Tibial nerve (tissue), 4 donors: ENCODE measurements at regions not wholly inside any gene's neighbourhood (a gene's known extent, or its start where the extent isn't known, plus 50 kb on each side); places are given as distances from the start of the nearest gene placed in this dataset.

ENCODE experiments used
- DNase-seq, 2 donors: peaks; one replicate each; pipeline ENCODE4 v3.0.0-alpha.2; 2019; ENCODE audit warnings: low spot score in 2 of 2
- H3K27ac ChIP-seq, 4 donors: fragments of 200-600 bp; sonication (generic) in 3 of 4; one replicate each; pipeline ENCODE4 v1.5.1; 2017 to 2019; ENCODE audit warnings: mild to moderate bottlenecking in 1 of 4
- H3K27me3 ChIP-seq, 2 donors: fragments of 200-600 bp; sonication (generic) in 1 of 2; one replicate each; pipeline versions ENCODE4 v1.5.1 to v1.6.0; 2017 to 2019
- H3K36me3 ChIP-seq, 3 donors: fragments of 200-600 bp; sonication (generic); one replicate each; pipeline ENCODE4 v1.5.1; 2018 to 2019
- H3K4me1 ChIP-seq, 4 donors: fragments of 200-600 bp; sonication (generic) in 3 of 4; one replicate each; pipeline ENCODE4 v1.5.1; 2017 to 2019
- H3K4me3 ChIP-seq, 4 donors: fragments of 200-600 bp; sonication (generic) in 3 of 4; one replicate each; pipeline ENCODE4 v1.5.1; 2017 to 2019; ENCODE audit warnings: mild to moderate bottlenecking in 1 of 4, moderate library complexity in 1 of 4
- H3K9me3 ChIP-seq, 4 donors: fragments of 200-600 bp; sonication (generic) in 3 of 4; one replicate each; pipeline ENCODE4 v1.5.1; 2017 to 2019
- EP300 ChIP-seq, 2 donors: sonication (generic); formaldehyde crosslinking; IDR thresholded peaks; one replicate each; pipeline ENCODE4 v1.6.1; 2017; ENCODE audit warnings: antibody characterized with exemption in 2 of 2, mild to moderate bottlenecking in 1 of 2
- POLR2A ChIP-seq, 2 donors: fragments of 450-650 bp; IDR thresholded peaks; one replicate each; pipeline ENCODE4 v1.6.1; 2017; ENCODE audit warnings: antibody characterized with exemption in 2 of 2, mild to moderate bottlenecking in 2 of 2, moderate library complexity in 2 of 2
- WGBS, 2 donors: methylation state at CpG; one replicate each; pipeline ENCODE4 v1.1.5; 2018; 5-methylcytosine and 5-hydroxymethylcytosine counted together
- TF ChIP-seq, protein P1 (sequence below), 5 experiments: fragments of 200-600 bp in 3 of 5; fragments of 450-650 bp in 2 of 5; sonication (generic) in 3 of 5; IDR thresholded peaks; one replicate each; pipeline ENCODE4 v1.5.1; 2016 to 2019; ENCODE audit warnings: antibody characterized with exemption in 5 of 5, mild to moderate bottlenecking in 3 of 5, moderate library complexity in 2 of 5

DNA sequence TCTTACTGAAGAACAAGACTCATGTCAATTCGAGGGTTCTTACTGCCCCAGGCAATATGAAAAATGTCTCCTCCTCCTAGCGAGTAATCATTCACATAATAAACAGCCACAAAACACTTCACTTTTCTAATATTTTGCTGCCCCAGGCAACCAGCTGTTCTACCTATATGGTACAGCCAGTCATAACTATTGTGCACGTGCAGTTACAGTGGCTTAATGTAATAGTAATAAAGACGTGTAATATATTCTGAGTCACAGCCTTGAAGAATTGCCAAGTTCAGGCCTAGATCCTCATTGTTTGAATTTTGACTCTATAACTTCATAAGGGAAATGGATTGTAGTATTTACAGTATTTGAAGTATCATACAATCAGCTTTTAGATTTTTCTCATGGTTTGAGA is 1250.0 kb upstream of the GBE1 start:
- H3K27ac ChIP-seq = no peak overlapping the region
- H3K9me3 ChIP-seq = no peaks in the 10 kb centered on the region
- no peaks in the 10 kb centered on the region for H3K27me3 ChIP-seq
- H3K4me3 ChIP-seq = no peak overlapping the region
- H3K4me1 ChIP-seq = no peaks in the 10 kb centered on the region
- no peaks in the 10 kb centered on the region for H3K36me3 ChIP-seq
- 40 to 45% methylated on average over 4 of the region's 4 CpGs for WGBS, 2 donors
- no peak for DNase-seq
- TF ChIP-seq EP300 (IDR thresholded peaks at IDR 0.05) = no peak
- no peak for TF ChIP-seq POLR2A (IDR thresholded peaks at IDR 0.05)
- TF ChIP-seq, protein P1, sequence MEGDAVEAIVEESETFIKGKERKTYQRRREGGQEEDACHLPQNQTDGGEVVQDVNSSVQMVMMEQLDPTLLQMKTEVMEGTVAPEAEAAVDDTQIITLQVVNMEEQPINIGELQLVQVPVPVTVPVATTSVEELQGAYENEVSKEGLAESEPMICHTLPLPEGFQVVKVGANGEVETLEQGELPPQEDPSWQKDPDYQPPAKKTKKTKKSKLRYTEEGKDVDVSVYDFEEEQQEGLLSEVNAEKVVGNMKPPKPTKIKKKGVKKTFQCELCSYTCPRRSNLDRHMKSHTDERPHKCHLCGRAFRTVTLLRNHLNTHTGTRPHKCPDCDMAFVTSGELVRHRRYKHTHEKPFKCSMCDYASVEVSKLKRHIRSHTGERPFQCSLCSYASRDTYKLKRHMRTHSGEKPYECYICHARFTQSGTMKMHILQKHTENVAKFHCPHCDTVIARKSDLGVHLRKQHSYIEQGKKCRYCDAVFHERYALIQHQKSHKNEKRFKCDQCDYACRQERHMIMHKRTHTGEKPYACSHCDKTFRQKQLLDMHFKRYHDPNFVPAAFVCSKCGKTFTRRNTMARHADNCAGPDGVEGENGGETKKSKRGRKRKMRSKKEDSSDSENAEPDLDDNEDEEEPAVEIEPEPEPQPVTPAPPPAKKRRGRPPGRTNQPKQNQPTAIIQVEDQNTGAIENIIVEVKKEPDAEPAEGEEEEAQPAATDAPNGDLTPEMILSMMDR (IDR thresholded peaks at IDR 0.05) = no peak

DNA sequence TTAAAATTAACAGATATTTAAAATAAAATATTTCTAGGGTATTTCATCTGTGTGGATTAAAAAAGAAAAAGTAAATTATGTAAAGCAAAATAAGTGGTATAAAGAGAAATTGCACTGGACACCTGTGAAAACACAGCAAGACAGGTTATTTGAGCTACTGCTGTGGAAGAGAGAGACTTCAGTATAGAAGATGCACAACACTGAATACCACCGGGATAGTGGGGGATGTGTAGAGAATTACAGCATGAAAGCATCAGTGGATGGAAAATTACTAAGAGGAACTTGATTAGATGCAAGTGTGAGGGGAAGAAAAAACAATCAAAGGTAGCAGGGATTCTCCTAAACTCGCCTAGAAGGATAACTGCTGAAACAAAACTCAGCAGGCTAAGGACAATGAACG is 1242.5 kb upstream of the GBE1 start:
- WGBS, 2 donors = 44 to 47% methylated on average over 3 of the region's 3 CpGs
- H3K27me3 ChIP-seq = no peaks in the 10 kb centered on the region
- TF ChIP-seq, protein P1 (IDR thresholded peaks at IDR 0.05) = no peak
- no peak for TF ChIP-seq POLR2A (IDR thresholded peaks at IDR 0.05)
- no peak for TF ChIP-seq EP300 (IDR thresholded peaks at IDR 0.05)

DNA sequence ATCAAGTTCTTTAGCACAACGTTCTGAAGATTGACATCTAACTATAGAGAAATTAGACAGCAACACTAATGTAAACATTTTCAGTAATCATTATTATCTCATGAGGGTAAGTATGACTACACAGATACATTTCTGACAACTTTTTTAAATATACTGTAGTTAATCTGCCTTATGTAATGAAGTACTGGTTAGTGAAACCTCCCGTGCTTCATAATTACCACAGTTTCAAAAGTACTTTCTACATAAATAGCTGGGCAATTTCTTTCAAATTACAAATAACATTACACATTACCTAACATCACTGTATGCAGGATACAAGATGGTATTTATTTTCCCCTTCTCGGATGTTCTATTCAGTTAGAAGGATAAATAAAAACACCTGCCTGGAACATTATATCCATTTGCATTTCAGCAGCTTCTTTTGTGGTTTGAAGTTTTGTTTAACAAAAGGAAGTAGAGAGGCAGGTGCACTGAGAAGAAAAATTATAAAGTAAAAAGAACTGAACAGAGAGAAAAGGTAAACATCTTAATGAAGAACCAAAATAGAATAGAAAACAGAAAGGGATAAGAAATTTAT is 1241.5 kb upstream of the GBE1 start:
- Histone ChIP-seq H3K27me3 (no peaks in the 10 kb centered on the region), H3K4me3 (no peak overlapping the region), H3K9me3 (no peaks in the 10 kb centered on the region), H3K27ac (no peak overlapping the region), H3K36me3 (no peaks in the 10 kb centered on the region), H3K4me1 (no peaks in the 10 kb centered on the region)
- no peak for DNase-seq
- 46 to 52% methylated on average over 3 of the region's 3 CpGs for WGBS, 2 donors
- TF ChIP-seq POLR2A (IDR thresholded peaks at IDR 0.05) (no peak), EP300 (IDR thresholded peaks at IDR 0.05) (no peak)
- TF ChIP-seq, protein P1 (IDR thresholded peaks at IDR 0.05) = no peak

More for the DNA sequence above, 1242.5 kb upstream of the GBE1 start:
- H3K36me3 ChIP-seq = no peaks in the 10 kb centered on the region
- H3K4me3 ChIP-seq = no peak overlapping the region
- no peaks in the 10 kb centered on the region for H3K4me1 ChIP-seq
- H3K27ac ChIP-seq = no peak overlapping the region
- no peaks in the 10 kb centered on the region for H3K9me3 ChIP-seq
- no peak for DNase-seq

DNA sequence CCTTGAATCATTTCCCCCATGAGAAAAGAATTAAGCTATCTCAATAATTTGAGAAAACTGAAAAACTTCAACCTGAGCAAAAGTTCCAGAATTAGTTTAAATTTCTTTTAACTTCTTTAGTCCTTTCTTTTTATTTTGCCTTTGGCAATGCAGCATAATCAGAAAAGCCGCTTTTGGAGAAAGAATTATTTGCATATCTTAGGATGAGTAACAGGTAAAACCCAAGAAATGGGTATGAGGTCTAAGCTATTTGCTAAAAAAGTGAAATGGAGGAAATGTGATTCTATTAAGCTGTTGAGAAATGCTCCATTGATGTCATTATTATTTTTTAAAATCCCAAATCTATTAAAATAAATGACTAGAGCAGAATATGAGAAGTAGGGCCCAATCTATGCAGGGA is 1238.3 kb upstream of the GBE1 start:
- DNase-seq = no peak
- Histone ChIP-seq H3K4me1 (no peaks in the 10 kb centered on the region), H3K4me3 (no peak overlapping the region), H3K27me3 (no peaks in the 10 kb centered on the region), H3K27ac (no peak overlapping the region), H3K9me3 (peaks cover 0 to 5% (median 0%) of the 10 kb centered on the region in 4 donors), H3K36me3 (no peaks in the 10 kb centered on the region)
- TF ChIP-seq POLR2A (IDR thresholded peaks at IDR 0.05) (no peak), EP300 (IDR thresholded peaks at IDR 0.05) (no peak)
- TF ChIP-seq, protein P1 (IDR thresholded peaks at IDR 0.05) = no peak
- 88 to 93% methylated on average over 1 of the region's 1 CpG for WGBS, 2 donors

DNA sequence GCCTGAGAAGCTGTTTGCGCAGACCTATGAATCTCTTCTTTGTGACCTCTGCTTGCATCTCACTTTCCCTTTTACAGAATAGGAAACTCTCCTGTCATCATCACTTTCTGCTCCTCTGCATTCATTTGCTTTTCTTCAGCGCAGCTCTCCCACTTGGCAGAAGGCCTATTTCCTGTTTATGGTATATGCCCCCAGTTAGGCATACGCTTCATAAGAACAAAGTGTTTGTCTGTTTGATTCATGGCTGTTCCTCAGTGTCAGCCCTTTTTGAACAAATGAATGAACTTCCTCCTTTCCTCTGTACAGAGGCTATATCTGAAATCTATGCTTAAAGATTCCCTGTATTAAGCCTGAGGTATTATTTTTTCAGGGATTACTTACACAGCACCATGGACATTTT is 1216.9 kb upstream of the GBE1 start:
- TF ChIP-seq POLR2A (IDR thresholded peaks at IDR 0.05) (no peak), EP300 (IDR thresholded peaks at IDR 0.05) (no peak)
- TF ChIP-seq, protein P1 (IDR thresholded peaks at IDR 0.05) = no peak
- Histone ChIP-seq H3K4me3 (no peak overlapping the region), H3K27me3 (no peaks in the 10 kb centered on the region), H3K27ac (no peak overlapping the region), H3K4me1 (no peaks in the 10 kb centered on the region), H3K36me3 (no peaks in the 10 kb centered on the region), H3K9me3 (no peaks in the 10 kb centered on the region)
- no peak for DNase-seq
- WGBS, 2 donors = 41 to 44% methylated on average over 3 of the region's 3 CpGs
